DOHH2 (cell line): ENCODE measurements at regions not wholly inside any gene's neighbourhood (a gene's known extent, or its start where the extent isn't known, plus 50 kb on each side); places are given as distances from the start of the nearest gene placed in this dataset.

ENCODE experiments used
- H3F3A ChIP-seq: fragments of 200-600 bp; sonication (generic), shearing (Covaris generic); 2 replicates; pipeline ENCODE4 v1.6.0; 2016; ENCODE audit warnings: antibody characterized with exemption, mild to moderate bottlenecking; ENCODE audit not compliant: control insufficient read depth, insufficient read depth
- H3K27ac ChIP-seq: fragments of 200-600 bp; sonication (generic); 2 replicates; pipeline ENCODE4 v1.5.1; 2014; ENCODE audit warnings: low read depth, mild to moderate bottlenecking, low read length, moderate library complexity
- H3K27me3 ChIP-seq: fragments of 200-600 bp; sonication (generic); 2 replicates; pipeline ENCODE4 v1.6.1; 2014; ENCODE audit warnings: mild to moderate bottlenecking, low read length, mixed read lengths; ENCODE audit not compliant: control insufficient read depth
- H3K36me3 ChIP-seq: fragments of 200-600 bp; sonication (generic); 2 replicates; pipeline ENCODE4 v1.6.1; 2014; ENCODE audit warnings: mild to moderate bottlenecking, low read length, moderate library complexity, mixed read lengths; ENCODE audit not compliant: control insufficient read depth
- H3K4me1 ChIP-seq: fragments of 200-600 bp; sonication (generic); 2 replicates; pipeline ENCODE4 v1.6.1; 2014; ENCODE audit warnings: mild to moderate bottlenecking, low read length, mixed read lengths; ENCODE audit not compliant: control insufficient read depth
- H3K4me2 ChIP-seq: fragments of 200-600 bp; sonication (generic); 2 replicates; pipeline ENCODE4 v1.6.0; 2014; ENCODE audit warnings: mild to moderate bottlenecking, low read length, moderate library complexity
- H3K4me3 ChIP-seq: fragments of 200-600 bp; sonication (generic); 2 replicates; pipeline ENCODE4 v1.5.1; 2014; ENCODE audit warnings: mild to moderate bottlenecking, low read length, mixed read lengths
- H3K79me2 ChIP-seq: fragments of 200-600 bp; sonication (generic); 2 replicates; pipeline ENCODE4 v1.6.1; 2014; ENCODE audit warnings: mild to moderate bottlenecking, low read length, mixed read lengths; ENCODE audit not compliant: control insufficient read depth
- H3K9me2 ChIP-seq: fragments of 200-600 bp; sonication (generic); replicated peaks from 2 replicates; pipeline ENCODE4 v1.6.1; 2014; ENCODE audit warnings: mild to moderate bottlenecking, low read length, mixed read lengths; ENCODE audit not compliant: control insufficient read depth
- H3K9me3 ChIP-seq: fragments of 200-600 bp; sonication (generic); 2 replicates; pipeline ENCODE4 v1.6.1; 2014; ENCODE audit warnings: antibody characterized with exemption, low read length, mixed read lengths; ENCODE audit not compliant: control insufficient read depth, insufficient read depth
- H4K20me1 ChIP-seq: fragments of 200-600 bp; sonication (generic); 2 replicates; pipeline ENCODE4 v1.6.0; 2014; ENCODE audit warnings: low read depth, mild to moderate bottlenecking, antibody characterized with exemption, low read length, moderate library complexity; ENCODE audit not compliant: control insufficient read depth, insufficient read depth
- CTCF ChIP-seq: fragments of 200-600 bp; sonication (generic); IDR thresholded peaks from one replicate; pipeline ENCODE4 v1.5.1; 2014; ENCODE audit warnings: antibody characterized with exemption, mild to moderate bottlenecking, low read depth, low read length; ENCODE audit not compliant: poor library complexity, severe bottlenecking
- EZH2phosphoT487 ChIP-seq: fragments of 200-600 bp; sonication (generic); IDR thresholded peaks from 2 replicates; pipeline ENCODE4 v1.6.1; 2017; ENCODE audit warnings: borderline replicate concordance, mild to moderate bottlenecking, antibody characterized with exemption, low read length, moderate library complexity, mixed read lengths

DNA sequence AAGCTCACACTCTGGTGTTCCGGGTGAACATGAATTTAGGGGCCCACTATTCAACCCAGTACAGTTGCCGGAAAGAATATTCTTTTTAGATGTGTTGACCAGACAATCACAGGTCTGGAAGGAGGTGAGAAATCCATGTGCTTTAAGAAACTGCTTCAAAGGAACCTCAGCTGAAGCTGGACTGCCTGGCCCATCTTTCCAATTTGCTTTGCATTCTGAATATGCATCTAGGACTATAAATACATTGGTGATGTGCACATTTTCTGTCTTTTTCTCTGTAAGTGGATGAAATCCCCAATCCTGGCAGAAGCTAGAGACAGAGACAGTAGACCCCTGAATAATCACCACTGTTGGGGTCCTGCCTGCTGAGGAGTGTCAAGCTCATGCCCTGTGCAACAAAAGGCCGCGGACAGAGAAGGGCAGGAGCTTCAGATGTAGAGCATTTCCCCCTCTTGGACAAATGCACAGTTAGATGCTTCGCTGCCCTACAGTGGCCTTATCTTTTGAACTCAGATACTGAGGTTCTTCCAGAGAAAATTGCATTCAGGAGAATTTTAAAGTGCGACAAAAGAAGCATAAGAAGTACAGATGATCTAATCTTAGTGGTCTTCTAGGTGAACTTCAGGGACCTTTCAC lies 368.3 kb downstream of the SFMBT2 start:
- Histone ChIP-seq H3K9me3 (no peaks in the 10 kb centered on the region), H4K20me1 (no peaks in the 10 kb centered on the region), H3K4me3 (no peak overlapping the region), H3K36me3 (no peaks in the 10 kb centered on the region), H3F3A (no peaks in the 10 kb centered on the region), H3K9me2 (no peaks in the 10 kb centered on the region), H3K27ac (no peak overlapping the region), H3K27me3 (no peaks in the 10 kb centered on the region), H3K79me2 (no peaks in the 10 kb centered on the region), H3K4me2 (no peak overlapping the region), H3K4me1 (peaks cover 13% of the 10 kb centered on the region)
- no peak for TF ChIP-seq EZH2phosphoT487
- TF ChIP-seq CTCF, result no peak

GRCh38 chr10:7042000-7042399 lies 368.8 kb downstream of the SFMBT2 start:
- TF ChIP-seq EZH2phosphoT487 (no peak), CTCF (no peak)
- Histone ChIP-seq H3F3A (no peaks in the 10 kb centered on the region), H3K4me1 (peaks cover 13% of the 10 kb centered on the region), H3K36me3 (no peaks in the 10 kb centered on the region), H3K79me2 (no peaks in the 10 kb centered on the region), H3K9me2 (no peaks in the 10 kb centered on the region), H3K27ac (no peak overlapping the region), H3K9me3 (no peaks in the 10 kb centered on the region), H3K4me2 (no peak overlapping the region), H4K20me1 (no peaks in the 10 kb centered on the region), H3K4me3 (no peak overlapping the region), H3K27me3 (no peaks in the 10 kb centered on the region)

DNA sequence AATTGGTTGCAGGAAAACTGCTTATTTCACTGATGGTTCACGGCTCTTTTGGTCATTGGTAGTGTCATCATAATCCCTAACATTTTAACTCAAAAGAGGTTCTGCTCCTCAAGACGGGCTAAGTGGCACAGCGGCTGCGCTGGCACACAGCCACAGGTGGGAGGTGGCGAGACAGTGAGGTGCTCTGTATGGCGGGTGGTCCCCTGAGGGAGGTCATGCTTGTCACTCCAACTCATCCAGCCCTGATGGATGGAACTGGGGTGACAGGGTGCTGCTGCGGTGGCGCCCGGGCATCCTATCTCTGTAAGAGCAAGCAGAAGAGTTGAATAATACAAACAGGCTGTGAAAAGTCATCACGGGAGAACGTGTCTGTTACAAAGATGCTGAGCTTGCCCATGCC lies 370.2 kb downstream of the SFMBT2 start:
- no peaks in the 10 kb centered on the region for H3K79me2 ChIP-seq

More for the DNA sequence above, 370.2 kb downstream of the SFMBT2 start:
- H3K4me2 ChIP-seq, result no peak overlapping the region
- no peaks in the 10 kb centered on the region for H4K20me1 ChIP-seq
- no peaks in the 10 kb centered on the region for H3K9me2 ChIP-seq
- no peaks in the 10 kb centered on the region for H3K9me3 ChIP-seq
- no peaks in the 10 kb centered on the region; the same call in none of the 2 replicates for H3K4me1 ChIP-seq
- H3K36me3 ChIP-seq, result no peaks in the 10 kb centered on the region
- H3F3A ChIP-seq, result no peaks in the 10 kb centered on the region
- no peak overlapping the region for H3K4me3 ChIP-seq
- H3K27me3 ChIP-seq, result no peaks in the 10 kb centered on the region
- no peak overlapping the region for H3K27ac ChIP-seq
- TF ChIP-seq EZH2phosphoT487 (no peak), CTCF (no peak)
